Esophagus muscularis mucosa (tissue), 4 donors: ENCODE measurements at regions not wholly inside any gene's neighbourhood (a gene's known extent, or its start where the extent isn't known, plus 50 kb on each side); places are given as distances from the start of the nearest gene placed in this dataset.

ENCODE experiments used
- CTCF ChIP-seq, 3 experiments: fragments of 200-600 bp in 2 of 3; fragments of 450-650 bp in 1 of 3; sonication (generic) in 2 of 3; IDR thresholded peaks; one replicate each; pipeline ENCODE4 v1.5.1; 2017 to 2019; ENCODE audit warnings: antibody characterized with exemption in 3 of 3, mild to moderate bottlenecking in 2 of 3, moderate library complexity in 1 of 3
- EP300 ChIP-seq: sonication (generic); formaldehyde crosslinking; IDR thresholded peaks from one replicate; pipeline ENCODE4 v1.6.1; 2017; ENCODE audit warnings: antibody characterized with exemption
- POLR2A ChIP-seq: fragments of 450-650 bp; IDR thresholded peaks from one replicate; pipeline ENCODE4 v1.6.1; 2017; ENCODE audit warnings: antibody characterized with exemption, moderate library complexity, mild to moderate bottlenecking, low read depth
- POLR2AphosphoS5 ChIP-seq, 2 donors: sonication (generic); formaldehyde crosslinking; IDR thresholded peaks; one replicate each; pipeline ENCODE4 v1.6.1; 2017; ENCODE audit warnings: antibody characterized with exemption in 2 of 2

- TF ChIP-seq CTCF (IDR thresholded peaks at IDR 0.05) = no peak
- no peak for TF ChIP-seq EP300
- TF ChIP-seq POLR2AphosphoS5 (IDR thresholded peaks at IDR 0.05) = no peak
- TF ChIP-seq POLR2A = no peak
Measured at GRCh38 chr20:16930656-16931055, 182.5 kb downstream of the OTOR start.
